PC-3 (cell line): ENCODE measurements at regions not wholly inside any gene's neighbourhood (a gene's known extent, or its start where the extent isn't known, plus 50 kb on each side); places are given as distances from the start of the nearest gene placed in this dataset.

Experiments used
- CTCF ChIP-seq: fragments of 300-600 bp; sonication (generic); conservative IDR thresholded peaks from 2 replicates; pipeline ENCODE4 v1.5.1; 2017; ENCODE audit warnings: antibody characterized with exemption, low read depth, mild to moderate bottlenecking, low read length
- EZH2 ChIP-seq: fragments of 300-600 bp; sonication (generic); IDR thresholded peaks from one replicate; pipeline ENCODE4 v1.6.1; 2017; ENCODE audit warnings: antibody characterized with exemption, mild to moderate bottlenecking, low read length; ENCODE audit not compliant: unreplicated experiment
- EZH2phosphoT487 ChIP-seq: fragments of 300-600 bp; sonication (generic); IDR thresholded peaks from 2 replicates; pipeline ENCODE4 v1.6.1; 2018; ENCODE audit warnings: mild to moderate bottlenecking, antibody characterized with exemption, low read length, borderline replicate concordance

- TF ChIP-seq EZH2phosphoT487 (no peak), CTCF (no peak), EZH2 (no peak)
Observed at GRCh38 chr21:32876426-32876825, 104.9 kb upstream of the PAXBP1 start.
